OCI-LY7 (cell line): ENCODE measurements at regions not wholly inside any gene's neighbourhood (a gene's known extent, or its start where the extent isn't known, plus 50 kb on each side); places are given as distances from the start of the nearest gene placed in this dataset.

Experiments used
- BruUV-seq: library from RNA; stranded (reverse); fragments of 400-500 nt; replicated peaks from 2 replicates; lab custom pipeline; 2021; lab: Mats Ljungman, UMichigan
- CTCF ChIA-PET: fragments of 300-600 bp; sonication (Branson Sonifier 250); formaldehyde crosslinking; loops from one replicate; lab custom pipeline; 2022; ENCODE audit warnings: antibody characterized with exemption; ENCODE audit not compliant: unreplicated experiment; lab: Charles Lee
- POLR2A ChIA-PET: fragments of 300-600 bp; sonication (Branson Sonifier 250); formaldehyde crosslinking; loops from one replicate; lab custom pipeline; 2022; ENCODE audit warnings: antibody characterized with exemption; lab: Charles Lee
- DNase-seq: peaks from one replicate; pipeline ENCODE4 v3.0.0-alpha.2; 2015; ENCODE audit warnings: low spot score
- H2AFZ ChIP-seq: fragments of 200-600 bp; sonication (generic), shearing (Covaris generic); 2 replicates; pipeline ENCODE4 v1.6.1; 2014; ENCODE audit warnings: mild to moderate bottlenecking, antibody characterized with exemption, low read length, moderate library complexity
- H3K27ac ChIP-seq: fragments of 200-600 bp; sonication (generic); 2 replicates; pipeline ENCODE4 v1.5.1; 2014; ENCODE audit warnings: mixed run types, low read depth, mild to moderate bottlenecking, moderate library complexity, low read length, inconsistent platforms; ENCODE audit not compliant: poor library complexity, severe bottlenecking
- H3K36me3 ChIP-seq: fragments of 200-600 bp; sonication (generic); 2 replicates; pipeline ENCODE4 v1.6.1; 2014; ENCODE audit warnings: mild to moderate bottlenecking, antibody characterized with exemption, low read length, moderate library complexity, mixed read lengths; ENCODE audit not compliant: insufficient read depth
- H3K4me1 ChIP-seq: fragments of 200-600 bp; sonication (generic); 2 replicates; pipeline ENCODE4 v1.5.1; 2014; ENCODE audit warnings: mild to moderate bottlenecking, low read length; ENCODE audit not compliant: insufficient read depth, poor library complexity, severe bottlenecking
- H3K4me2 ChIP-seq: fragments of 200-600 bp; sonication (generic); 2 replicates; pipeline ENCODE4 v1.6.1; 2014; ENCODE audit warnings: mild to moderate bottlenecking, low read length
- H3K4me3 ChIP-seq: fragments of 200-600 bp; sonication (generic); 2 replicates; pipeline ENCODE4 v1.5.1; 2014; ENCODE audit warnings: mild to moderate bottlenecking, low read depth, low read length; ENCODE audit not compliant: poor library complexity, severe bottlenecking
- H3K79me2 ChIP-seq: fragments of 200-600 bp; sonication (generic); 2 replicates; pipeline ENCODE4 v1.6.1; 2016; ENCODE audit warnings: low read depth, mild to moderate bottlenecking, low read length, moderate library complexity, mixed read lengths; ENCODE audit not compliant: insufficient read depth
- H3K9me2 ChIP-seq: fragments of 200-600 bp; sonication (generic); 2 replicates; pipeline ENCODE4 v1.6.1; 2016; ENCODE audit warnings: mild to moderate bottlenecking, low read length, mixed read lengths; ENCODE audit not compliant: insufficient read depth
- H3K9me3 ChIP-seq: fragments of 200-600 bp; sonication (generic); 2 replicates; pipeline ENCODE4 v1.6.1; 2014; ENCODE audit warnings: mild to moderate bottlenecking, mixed run types, low read length, mixed read lengths
- H4K20me1 ChIP-seq: fragments of 200-600 bp; sonication (generic); 2 replicates; pipeline ENCODE4 v1.6.1; 2014; ENCODE audit warnings: mild to moderate bottlenecking, antibody characterized with exemption, low read length, moderate library complexity, mixed read lengths; ENCODE audit not compliant: insufficient read depth
- EZH2phosphoT487 ChIP-seq: fragments of 200-600 bp; sonication (generic); IDR thresholded peaks from 2 replicates; pipeline ENCODE4 v1.6.1; 2018; ENCODE audit warnings: low read depth, borderline replicate concordance, mild to moderate bottlenecking, mixed run types, antibody characterized with exemption, low read length, moderate library complexity, mixed read lengths
- intact Hi-C: fragments of 100-400 bp; cut with micrococcal nuclease; formaldehyde crosslinking; loops from one replicate; pipeline ENCODE4 v1.10.0; 2022; ENCODE audit not compliant: unreplicated experiment
- TF ChIP-seq, protein P1 (sequence below): fragments of 200-600 bp; sonication (generic); conservative IDR thresholded peaks from 2 replicates; pipeline ENCODE4 v1.5.1; 2014; ENCODE audit warnings: mild to moderate bottlenecking, antibody characterized with exemption, low read length, moderate library complexity, mixed read lengths

DNA sequence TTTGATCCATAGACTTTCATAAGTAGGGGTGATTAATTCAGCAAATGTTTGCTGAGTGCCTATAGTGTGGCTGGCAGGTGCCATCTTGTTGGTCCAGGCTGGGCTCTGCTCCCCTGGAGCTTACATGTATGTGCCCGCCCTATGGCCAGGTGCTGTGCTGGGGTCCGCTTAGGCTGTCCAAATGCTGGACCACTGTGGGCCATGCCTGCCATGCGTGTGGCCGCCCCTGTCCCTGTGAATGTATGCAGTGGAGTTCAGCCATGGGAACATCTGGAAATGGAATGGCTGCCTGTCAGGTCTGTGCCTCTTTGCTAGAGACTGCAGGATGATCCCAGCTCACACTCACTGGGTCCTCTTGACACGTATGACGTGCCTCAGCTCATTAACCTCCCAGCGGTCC, 594.6 kb downstream of the TBC1D22A start:
- H3K79me2 ChIP-seq, result no peaks in the 10 kb centered on the region
- no peak overlapping the region for H3K4me2 ChIP-seq
- H2AFZ ChIP-seq, result no peak overlapping the region
- DNase-seq, result no peak
- ChIA-PET POLR2A (no interaction called here), CTCF (no interaction called here)
- peaks cover 2% of the 10 kb centered on the region; the same call in 1 of the 2 replicates for H3K9me3 ChIP-seq
- no peaks in the 10 kb centered on the region for H3K36me3 ChIP-seq
- no peaks in the 10 kb centered on the region for H3K4me1 ChIP-seq
- no peaks in the 10 kb centered on the region for H4K20me1 ChIP-seq
- TF ChIP-seq, protein P1, sequence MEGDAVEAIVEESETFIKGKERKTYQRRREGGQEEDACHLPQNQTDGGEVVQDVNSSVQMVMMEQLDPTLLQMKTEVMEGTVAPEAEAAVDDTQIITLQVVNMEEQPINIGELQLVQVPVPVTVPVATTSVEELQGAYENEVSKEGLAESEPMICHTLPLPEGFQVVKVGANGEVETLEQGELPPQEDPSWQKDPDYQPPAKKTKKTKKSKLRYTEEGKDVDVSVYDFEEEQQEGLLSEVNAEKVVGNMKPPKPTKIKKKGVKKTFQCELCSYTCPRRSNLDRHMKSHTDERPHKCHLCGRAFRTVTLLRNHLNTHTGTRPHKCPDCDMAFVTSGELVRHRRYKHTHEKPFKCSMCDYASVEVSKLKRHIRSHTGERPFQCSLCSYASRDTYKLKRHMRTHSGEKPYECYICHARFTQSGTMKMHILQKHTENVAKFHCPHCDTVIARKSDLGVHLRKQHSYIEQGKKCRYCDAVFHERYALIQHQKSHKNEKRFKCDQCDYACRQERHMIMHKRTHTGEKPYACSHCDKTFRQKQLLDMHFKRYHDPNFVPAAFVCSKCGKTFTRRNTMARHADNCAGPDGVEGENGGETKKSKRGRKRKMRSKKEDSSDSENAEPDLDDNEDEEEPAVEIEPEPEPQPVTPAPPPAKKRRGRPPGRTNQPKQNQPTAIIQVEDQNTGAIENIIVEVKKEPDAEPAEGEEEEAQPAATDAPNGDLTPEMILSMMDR, result no peak
- no peak for TF ChIP-seq EZH2phosphoT487
- H3K27ac ChIP-seq, result no peak overlapping the region
- intact Hi-C loops, result no loop called here
- no peaks in the 10 kb centered on the region for H3K9me2 ChIP-seq
- no peak overlapping the region for H3K4me3 ChIP-seq
- no TSS peak for BruUV-seq

DNA sequence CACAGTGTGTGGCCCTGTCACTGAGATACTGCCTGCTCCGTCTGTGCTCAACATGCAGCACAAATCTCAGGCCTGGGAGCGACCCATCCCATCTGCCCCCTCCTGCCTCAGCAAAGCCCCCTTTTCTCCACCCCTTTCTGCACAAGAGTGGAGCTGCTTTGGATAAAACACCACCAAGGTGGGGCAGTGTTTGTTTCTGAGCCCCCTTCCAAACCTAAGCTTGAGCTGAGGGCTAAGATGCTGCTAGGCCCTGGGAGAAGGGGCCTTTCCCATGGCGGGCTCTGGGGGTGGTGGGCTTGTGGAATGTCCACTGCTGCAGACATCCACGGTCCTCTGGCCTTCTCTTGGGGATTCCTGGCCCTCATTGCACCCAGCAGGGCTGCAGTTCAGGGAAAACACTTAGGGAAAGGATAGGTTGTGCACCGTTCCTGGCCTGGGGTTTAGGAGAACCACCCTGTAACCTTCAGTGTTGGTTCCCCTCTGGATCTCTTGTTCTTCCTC, 594.1 kb downstream of the TBC1D22A start:
- POLR2A ChIA-PET, result no interaction called here

More for the DNA sequence above, 594.1 kb downstream of the TBC1D22A start:
- Histone ChIP-seq H3K9me3 (no peaks in the 10 kb centered on the region), H3K36me3 (no peaks in the 10 kb centered on the region), H3K4me2 (no peak overlapping the region), H3K79me2 (no peaks in the 10 kb centered on the region), H3K27ac (no peak overlapping the region), H2AFZ (no peak overlapping the region), H3K9me2 (no peaks in the 10 kb centered on the region), H4K20me1 (no peaks in the 10 kb centered on the region), H3K4me1 (no peaks in the 10 kb centered on the region), H3K4me3 (no peak overlapping the region)
- DNase-seq, result no peak
- no TSS peak for BruUV-seq
- intact Hi-C loops, result no loop called here
- TF ChIP-seq, protein P1, result no peak
- TF ChIP-seq EZH2phosphoT487, result no peak
- CTCF ChIA-PET, result no interaction called here
